Smooth muscle cell (in vitro differentiated cells): ENCODE measurements at regions not wholly inside any gene's neighbourhood (a gene's known extent, or its start where the extent isn't known, plus 50 kb on each side); places are given as distances from the start of the nearest gene placed in this dataset.

Experiments used
- DNase-seq: peaks from one replicate; lab custom pipeline; 2025; ENCODE audit not compliant: unreplicated experiment; lab: John Stamatoyannopoulos, UW
- H2AFZ ChIP-seq: fragments of 200-600 bp; sonication (generic); 2 replicates; pipeline ENCODE4 v1.6.0; 2016; ENCODE audit warnings: antibody characterized with exemption, low read depth, mild to moderate bottlenecking
- H3F3A ChIP-seq: fragments of 200-600 bp; sonication (generic); 2 replicates; pipeline ENCODE4 v1.6.0; 2017; ENCODE audit warnings: antibody characterized with exemption, low read depth
- H3K27ac ChIP-seq: fragments of 200-600 bp; sonication (generic); 2 replicates; pipeline ENCODE4 v1.5.1; 2016; ENCODE audit warnings: low read depth, mild to moderate bottlenecking
- H3K27me3 ChIP-seq: fragments of 200-600 bp; sonication (generic); 2 replicates; pipeline ENCODE4 v1.6.1; 2016; ENCODE audit warnings: low read depth, mild to moderate bottlenecking
- H3K36me3 ChIP-seq: fragments of 200-600 bp; sonication (generic); 2 replicates; pipeline ENCODE4 v1.5.1; 2016; ENCODE audit warnings: low read depth
- H3K4me1 ChIP-seq: fragments of 200-600 bp; sonication (generic); 2 replicates; pipeline ENCODE4 v1.5.1; 2016; ENCODE audit warnings: low read depth
- H3K4me2 ChIP-seq: fragments of 200-600 bp; sonication (generic); 2 replicates; pipeline ENCODE4 v1.6.0; 2016; ENCODE audit warnings: mild to moderate bottlenecking
- H3K4me3 ChIP-seq: fragments of 200-600 bp; sonication (generic); 2 replicates; pipeline ENCODE4 v1.5.1; 2016; ENCODE audit warnings: mild to moderate bottlenecking
- H3K79me2 ChIP-seq: fragments of 200-600 bp; sonication (generic); 2 replicates; pipeline ENCODE4 v1.6.0; 2016; ENCODE audit warnings: low read depth, mild to moderate bottlenecking
- H3K9ac ChIP-seq: fragments of 200-600 bp; sonication (generic); 2 replicates; pipeline ENCODE4 v1.6.0; 2016; ENCODE audit warnings: low read depth
- H3K9me3 ChIP-seq: fragments of 200-600 bp; sonication (generic); replicated peaks from 2 replicates; pipeline ENCODE4 v1.5.1; 2016; ENCODE audit warnings: low read depth
- H4K20me1 ChIP-seq: fragments of 200-600 bp; sonication (generic); 2 replicates; pipeline ENCODE4 v1.6.0; 2016; ENCODE audit warnings: low read depth
- WGBS: methylation state at CpG from one replicate; pipeline ENCODE4 v1.1.7; 2016; ENCODE audit warnings: low lambda C conversion rate; 5-methylcytosine and 5-hydroxymethylcytosine counted together
- TF ChIP-seq, protein P1 (sequence below): fragments of 200-600 bp; sonication (generic); IDR thresholded peaks from 2 replicates; pipeline ENCODE4 v1.5.1; 2017; ENCODE audit warnings: borderline replicate concordance, mild to moderate bottlenecking, antibody characterized with exemption; ENCODE audit not compliant: insufficient read depth, poor library complexity, severe bottlenecking

DNA sequence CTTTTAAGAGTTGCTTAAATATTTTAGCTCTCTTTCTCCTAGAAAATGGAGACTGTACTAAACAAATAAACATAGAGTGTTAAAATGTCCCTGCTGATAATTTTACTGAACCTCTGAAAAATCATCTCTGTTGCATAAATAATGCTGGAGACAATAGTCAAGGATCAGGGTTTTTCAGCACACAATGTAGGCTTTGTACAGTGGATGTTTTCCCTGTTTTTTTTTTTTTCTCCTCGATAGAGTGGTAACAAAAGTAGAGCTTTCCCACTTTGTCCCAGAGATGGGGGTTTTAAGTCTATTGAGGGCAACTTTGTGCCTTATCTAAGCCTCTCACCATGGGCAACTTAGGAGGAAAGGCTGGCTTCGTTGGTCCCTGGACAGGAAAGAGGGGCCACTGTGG lies 222.6 kb upstream of the HDDC2 start:
- no peak overlapping the region for H3K4me2 ChIP-seq

DNA sequence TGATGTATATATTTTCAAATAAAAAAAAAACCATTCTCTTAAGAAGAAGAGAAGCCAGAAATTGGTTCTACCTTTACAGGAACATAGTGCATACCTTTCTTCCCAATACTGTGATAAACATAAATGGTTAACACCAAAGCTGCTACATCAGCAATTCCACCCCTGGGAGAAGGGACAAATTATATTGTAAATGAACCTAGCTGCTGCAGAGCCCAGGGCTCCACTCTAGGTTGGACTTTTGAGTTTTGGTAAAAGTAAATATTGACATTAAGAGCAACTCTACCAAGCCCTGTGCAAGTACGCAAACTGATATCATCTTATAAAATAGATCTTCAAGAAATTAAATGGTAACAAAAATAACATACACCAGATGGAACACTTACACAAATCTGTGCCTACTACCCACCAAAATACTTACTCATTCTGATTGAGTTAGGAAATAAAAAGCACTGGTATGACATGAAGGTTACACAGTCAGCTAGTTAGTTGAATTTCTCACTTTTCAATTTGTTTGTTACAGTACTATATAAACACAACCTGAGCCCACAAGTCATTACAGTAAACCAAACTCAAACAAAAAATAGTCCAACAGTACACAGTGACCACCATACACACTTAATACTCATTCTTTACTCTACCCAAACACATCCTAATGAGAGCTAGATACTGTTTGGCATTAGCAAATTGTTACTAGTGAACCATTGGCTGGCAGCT lies 223.3 kb upstream of the HEY2 start:
- Histone ChIP-seq H3K36me3 (no peaks in the 10 kb centered on the region), H3K27me3 (no peaks in the 10 kb centered on the region), H3K4me1 (peaks cover 31% of the 10 kb centered on the region), H2AFZ (no peak overlapping the region), H3K79me2 (no peaks in the 10 kb centered on the region), H3F3A (peaks cover 4% of the 10 kb centered on the region), H3K27ac (no peak overlapping the region), H3K4me2 (no peak overlapping the region), H3K4me3 (no peak overlapping the region), H3K9me3 (no peaks in the 10 kb centered on the region), H3K9ac (no peak overlapping the region), H4K20me1 (no peaks in the 10 kb centered on the region)
- TF ChIP-seq, protein P1, sequence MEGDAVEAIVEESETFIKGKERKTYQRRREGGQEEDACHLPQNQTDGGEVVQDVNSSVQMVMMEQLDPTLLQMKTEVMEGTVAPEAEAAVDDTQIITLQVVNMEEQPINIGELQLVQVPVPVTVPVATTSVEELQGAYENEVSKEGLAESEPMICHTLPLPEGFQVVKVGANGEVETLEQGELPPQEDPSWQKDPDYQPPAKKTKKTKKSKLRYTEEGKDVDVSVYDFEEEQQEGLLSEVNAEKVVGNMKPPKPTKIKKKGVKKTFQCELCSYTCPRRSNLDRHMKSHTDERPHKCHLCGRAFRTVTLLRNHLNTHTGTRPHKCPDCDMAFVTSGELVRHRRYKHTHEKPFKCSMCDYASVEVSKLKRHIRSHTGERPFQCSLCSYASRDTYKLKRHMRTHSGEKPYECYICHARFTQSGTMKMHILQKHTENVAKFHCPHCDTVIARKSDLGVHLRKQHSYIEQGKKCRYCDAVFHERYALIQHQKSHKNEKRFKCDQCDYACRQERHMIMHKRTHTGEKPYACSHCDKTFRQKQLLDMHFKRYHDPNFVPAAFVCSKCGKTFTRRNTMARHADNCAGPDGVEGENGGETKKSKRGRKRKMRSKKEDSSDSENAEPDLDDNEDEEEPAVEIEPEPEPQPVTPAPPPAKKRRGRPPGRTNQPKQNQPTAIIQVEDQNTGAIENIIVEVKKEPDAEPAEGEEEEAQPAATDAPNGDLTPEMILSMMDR: no peak
- WGBS: 52% methylated on average over 1 of the region's 1 CpG
- no peak for DNase-seq

More for the DNA sequence above, 222.6 kb upstream of the HDDC2 start:
- Histone ChIP-seq H4K20me1 (no peaks in the 10 kb centered on the region), H3K36me3 (no peaks in the 10 kb centered on the region), H2AFZ (peak overlapping the region; percentile 42), H3K4me1 (peaks cover 26% of the 10 kb centered on the region), H3K9ac (no peak overlapping the region), H3K4me3 (no peak overlapping the region), H3K27me3 (no peaks in the 10 kb centered on the region), H3K79me2 (no peaks in the 10 kb centered on the region), H3F3A (no peaks in the 10 kb centered on the region), H3K27ac (no peak overlapping the region), H3K9me3 (no peaks in the 10 kb centered on the region)
- no peak for DNase-seq
- TF ChIP-seq, protein P1: no peak
- 14% methylated on average over 2 of the region's 2 CpGs for WGBS

DNA sequence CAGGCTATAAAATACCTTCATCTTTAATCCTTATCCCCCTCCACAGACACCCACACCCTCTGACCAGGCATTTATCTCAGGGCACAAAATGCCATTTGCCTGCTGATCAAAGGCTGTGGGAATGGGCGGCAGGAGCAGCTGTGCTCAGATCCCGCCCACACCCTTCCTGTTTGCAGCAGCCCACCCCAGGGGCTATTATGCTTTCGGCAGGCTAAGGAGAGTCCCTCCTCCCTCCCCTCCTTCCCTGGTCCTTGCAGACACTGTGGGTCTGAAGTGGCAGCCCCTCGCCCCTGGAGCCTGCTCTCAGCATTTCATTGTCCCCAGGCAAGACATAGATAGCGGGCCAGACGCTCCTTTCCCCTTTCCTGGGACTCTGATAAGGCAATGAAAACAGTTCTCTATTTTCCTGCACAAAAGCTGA lies 220.8 kb upstream of the HEY2 start:
- Histone ChIP-seq H3K4me1 (peaks cover 33% of the 10 kb centered on the region), H3K9me3 (no peaks in the 10 kb centered on the region), H3K4me2 (peak overlapping the region; percentile 71)

More for the DNA sequence above, 220.8 kb upstream of the HEY2 start:
- WGBS: 6% methylated on average over 6 of the region's 6 CpGs
- Histone ChIP-seq H3F3A (peaks cover 9% of the 10 kb centered on the region), H3K4me3 (no peak overlapping the region), H3K9ac (no peak overlapping the region), H3K36me3 (no peaks in the 10 kb centered on the region), H3K79me2 (no peaks in the 10 kb centered on the region), H4K20me1 (no peaks in the 10 kb centered on the region), H3K27me3 (no peaks in the 10 kb centered on the region), H2AFZ (peak overlapping the region; percentile 74), H3K27ac (peak overlapping the region; percentile 53)
- DNase-seq: no peak
- TF ChIP-seq, protein P1: no peak
